Esophagus (tissue), 2 donors: ENCODE measurements at regions not wholly inside any gene's neighbourhood (a gene's known extent, or its start where the extent isn't known, plus 50 kb on each side); places are given as distances from the start of the nearest gene placed in this dataset.

Experiments used
- H3K27ac ChIP-seq, 2 donors: one replicate each; pipeline ENCODE4 v1.5.1; 2013; ENCODE audit warnings: low read depth in 2 of 2, mild to moderate bottlenecking in 2 of 2, inconsistent platforms in 1 of 2, low read length in 1 of 2, moderate library complexity in 1 of 2
- H3K27me3 ChIP-seq, 2 donors: one replicate each; pipeline ENCODE4 v1.6.1; 2013; ENCODE audit warnings: low read length in 2 of 2, control low read depth in 1 of 2, mild to moderate bottlenecking in 1 of 2; ENCODE audit not compliant: insufficient read depth in 2 of 2, control insufficient read depth in 1 of 2
- H3K36me3 ChIP-seq, 2 donors: one replicate each; pipeline ENCODE4 v1.6.1; 2013; ENCODE audit warnings: low read length in 1 of 2; ENCODE audit not compliant: control insufficient read depth in 2 of 2, insufficient read depth in 2 of 2
- H3K4me1 ChIP-seq, 2 donors: one replicate each; pipeline ENCODE4 v1.6.1; 2013; ENCODE audit warnings: low read length in 1 of 2; ENCODE audit not compliant: control insufficient read depth in 2 of 2, insufficient read depth in 2 of 2
- H3K4me3 ChIP-seq, 2 donors: one replicate each; pipeline ENCODE4 v1.5.1; 2013; ENCODE audit warnings: low read length in 2 of 2, mild to moderate bottlenecking in 2 of 2, low read depth in 1 of 2, moderate library complexity in 1 of 2
- H3K9me3 ChIP-seq, 2 donors: one replicate each; pipeline ENCODE4 v1.6.1; 2013; ENCODE audit warnings: mild to moderate bottlenecking in 2 of 2, low read depth in 1 of 2, low read length in 1 of 2, moderate library complexity in 1 of 2; ENCODE audit not compliant: control insufficient read depth in 2 of 2, insufficient read depth in 1 of 2
- WGBS, 2 donors: extraction: QIAGEN DNeasy Blood & Tissue Kit; methylation state at CpG; one replicate each; pipeline ENCODE4 v1.1.7; 2013; 5-methylcytosine and 5-hydroxymethylcytosine counted together
- donor health status: healthy with polysubstance abuse.
- donor health status: Bipolar disorder and iron deficiency.

GRCh38 chr14:88993946-88994345 lies 169.5 kb downstream of the TTC8 start:
- H3K36me3 ChIP-seq = no peaks in the 10 kb centered on the region
- H3K4me3 ChIP-seq = no peak overlapping the region
- peaks cover 0 to 3% of the 10 kb centered on the region in 2 donors for H3K4me1 ChIP-seq
- peaks cover 2% of the 10 kb centered on the region in 2 donors for H3K9me3 ChIP-seq
- H3K27me3 ChIP-seq = no peaks in the 10 kb centered on the region
- WGBS, 2 donors = 56 to 57% methylated on average over 2 of the region's 2 CpGs
- no peak overlapping the region for H3K27ac ChIP-seq

GRCh38 chr14:88995437-88996198 lies 171.2 kb downstream of the TTC8 start:
- Histone ChIP-seq H3K27ac (no peak overlapping the region), H3K4me3 (no peak overlapping the region), H3K9me3 (peaks cover 2 to 4% of the 10 kb centered on the region in 2 donors), H3K4me1 (peaks cover 0 to 6% of the 10 kb centered on the region in 2 donors), H3K27me3 (no peaks in the 10 kb centered on the region), H3K36me3 (no peaks in the 10 kb centered on the region)
- WGBS, 2 donors = 47 to 56% methylated on average over 9 of the region's 9 CpGs

- no peak overlapping the region for H3K4me3 ChIP-seq
- H3K27me3 ChIP-seq = no peaks in the 10 kb centered on the region
- no peak overlapping the region for H3K27ac ChIP-seq
- WGBS, 2 donors = 66 to 71% methylated on average over 1 of the region's 1 CpG
- H3K4me1 ChIP-seq = peaks cover 0 to 8% of the 10 kb centered on the region in 2 donors
- peaks cover 0 to 2% of the 10 kb centered on the region in 2 donors for H3K9me3 ChIP-seq
- H3K36me3 ChIP-seq = no peaks in the 10 kb centered on the region
These were observed 173.6 kb downstream of the TTC8 start for GRCh38 chr14:88998027-88998426.

- no peaks in the 10 kb centered on the region for H3K27me3 ChIP-seq
- no peaks in the 10 kb centered on the region for H3K36me3 ChIP-seq
- peaks cover 0 to 8% of the 10 kb centered on the region in 2 donors for H3K4me1 ChIP-seq
- no peak overlapping the region for H3K4me3 ChIP-seq
- WGBS, 2 donors = 87 to 88% methylated on average over 5 of the region's 5 CpGs
- H3K27ac ChIP-seq = no peak overlapping the region
- H3K9me3 ChIP-seq = peaks cover 0 to 2% of the 10 kb centered on the region in 2 donors
These were observed 174.7 kb downstream of the TTC8 start for GRCh38 chr14:88999137-88999536.

GRCh38 chr14:89000007-89000942 lies 175.8 kb downstream of the TTC8 start:
- H3K4me1 ChIP-seq = peaks cover 0 to 7% of the 10 kb centered on the region in 2 donors
- H3K36me3 ChIP-seq = no peaks in the 10 kb centered on the region
- no peaks in the 10 kb centered on the region for H3K27me3 ChIP-seq
- peaks cover 0 to 2% of the 10 kb centered on the region in 2 donors for H3K9me3 ChIP-seq
- H3K4me3 ChIP-seq = no peak overlapping the region
- H3K27ac ChIP-seq = no peak overlapping the region
- WGBS, 2 donors = 63 to 64% methylated on average over 9 of the region's 9 CpGs

- H3K36me3 ChIP-seq = no peaks in the 10 kb centered on the region
- H3K4me1 ChIP-seq = peaks cover 0 to 5% of the 10 kb centered on the region in 2 donors
- H3K27me3 ChIP-seq = no peaks in the 10 kb centered on the region
- H3K27ac ChIP-seq = no peak overlapping the region
- peaks cover 0 to 2% of the 10 kb centered on the region in 2 donors for H3K9me3 ChIP-seq
- H3K4me3 ChIP-seq = no peak overlapping the region
These were observed 179.7 kb downstream of the TTC8 start for GRCh38 chr14:89004166-89004565.

- no peak overlapping the region for H3K27ac ChIP-seq
- H3K4me3 ChIP-seq = no peak overlapping the region
- H3K27me3 ChIP-seq = no peaks in the 10 kb centered on the region
- H3K9me3 ChIP-seq = no peaks in the 10 kb centered on the region
- no peaks in the 10 kb centered on the region for H3K36me3 ChIP-seq
- no peaks in the 10 kb centered on the region for H3K4me1 ChIP-seq
These were observed 183.5 kb downstream of the TTC8 start for GRCh38 chr14:89007906-89008305.

- peaks cover 0 to 2% of the 10 kb centered on the region in 2 donors for H3K9me3 ChIP-seq
- WGBS, 2 donors = 69 to 73% methylated on average over 10 of the region's 10 CpGs
- no peak overlapping the region for H3K27ac ChIP-seq
- H3K4me1 ChIP-seq = no peaks in the 10 kb centered on the region
- H3K36me3 ChIP-seq = no peaks in the 10 kb centered on the region
- peak overlapping the region in 1 of 2 donors; percentile 22 for H3K4me3 ChIP-seq
- no peaks in the 10 kb centered on the region for H3K27me3 ChIP-seq
These were observed 187.2 kb downstream of the TTC8 start for GRCh38 chr14:89011355-89012281.
